ENCODE measurements at regions not wholly inside any gene's neighbourhood (a gene's known extent, or its start where the extent isn't known, plus 50 kb on each side); places are given as distances from the start of the nearest gene placed in this dataset.

GRCh38 chrX:117636826-117637225 is 479.8 kb downstream of the KLHL13 start (continued):
- TF ChIP-seq ZBTB44 (tag by site-specific recombination; IDR thresholded peaks at IDR 0.05): no peak

GRCh38 chrX:117633277-117633676 is 483.3 kb downstream of the KLHL13 start:
- Histone ChIP-seq H3K4me3 (ENCODE audit: low read depth, low read length) (no peak overlapping the region), H3K9me3 (ENCODE audit: control insufficient read depth, insufficient read depth, low read depth, low read length) (no peaks in the 10 kb centered on the region), H3K27ac (ENCODE audit: extremely low read depth, low read depth, low read length) (no peak overlapping the region), H3K4me1 (ENCODE audit: control insufficient read depth, insufficient read depth, low read length) (no peaks in the 10 kb centered on the region), H3K36me3 (ENCODE audit: control insufficient read depth in 2 of 2, insufficient read depth in 1 of 2, low read length in 2 of 2) (no peaks in the 10 kb centered on the region)
- CTCF ChIA-PET: no interaction called here
- POLR2A ChIA-PET: no interaction called here
- no peak for TF ChIP-seq ZNF416 (tag by site-specific recombination; IDR thresholded peaks at IDR 0.05)
- TF ChIP-seq ZNF621 (tag by site-specific recombination; IDR thresholded peaks at IDR 0.05): no peak
- TF ChIP-seq KLF10 (tag by site-specific recombination; IDR thresholded peaks at IDR 0.05): no peak
- no peak for TF ChIP-seq ZBTB10 (tag by site-specific recombination; IDR thresholded peaks at IDR 0.05)
- TF ChIP-seq PRDM1 (tag by site-specific recombination; IDR thresholded peaks at IDR 0.05): no peak
- no peak for TF ChIP-seq ELK4 (IDR thresholded peaks at IDR 0.05; ENCODE audit: borderline replicate concordance, low read depth, low read length)
- TF ChIP-seq ZNF362 (tag by site-specific recombination; IDR thresholded peaks at IDR 0.05): no peak
- no peak for TF ChIP-seq ZNF664 (tag by site-specific recombination; IDR thresholded peaks at IDR 0.05)
- no peak for TF ChIP-seq ZNF48 (tag by site-specific recombination; IDR thresholded peaks at IDR 0.05)
- no peak for TF ChIP-seq ZNF174 (tag by site-specific recombination; IDR thresholded peaks at IDR 0.05)
- no peak for TF ChIP-seq ZNF514 (tag by site-specific recombination; IDR thresholded peaks at IDR 0.05)
- TF ChIP-seq ZBTB6 (tag by site-specific recombination; IDR thresholded peaks at IDR 0.05): no peak
- TF ChIP-seq ZNF146 (tag by site-specific recombination; IDR thresholded peaks at IDR 0.05): no peak
- TF ChIP-seq MZF1 (tag by site-specific recombination; IDR thresholded peaks at IDR 0.05; ENCODE audit: borderline replicate concordance): no peak
- TF ChIP-seq ZNF624 (tag by site-specific recombination; IDR thresholded peaks at IDR 0.05): no peak
- TF ChIP-seq ZNF544 (tag by site-specific recombination; IDR thresholded peaks at IDR 0.05): no peak

- no peaks in the 10 kb centered on the region for H3K4me1 ChIP-seq (ENCODE audit: control insufficient read depth, insufficient read depth, low read length)
- H3K36me3 ChIP-seq (ENCODE audit: control insufficient read depth in 2 of 2, insufficient read depth in 1 of 2, low read length in 2 of 2): no peaks in the 10 kb centered on the region
- H3K9me3 ChIP-seq (ENCODE audit: control insufficient read depth, insufficient read depth, low read depth, low read length): no peaks in the 10 kb centered on the region
- POLR2A ChIA-PET: no interaction called here
- CTCF ChIA-PET: no interaction called here
- H3K4me3 ChIP-seq (ENCODE audit: low read depth, low read length): no peak overlapping the region
- H3K27ac ChIP-seq (ENCODE audit: extremely low read depth, low read depth, low read length): no peak overlapping the region
- TF ChIP-seq ZNF23 (tag by site-specific recombination; IDR thresholded peaks at IDR 0.05; ENCODE audit: borderline replicate concordance) (no peak), BCL6B (tag by site-specific recombination; IDR thresholded peaks at IDR 0.05) (no peak), ZNF394 (tag by site-specific recombination; IDR thresholded peaks at IDR 0.05; ENCODE audit: borderline replicate concordance) (no peak), KLF9 (tag by site-specific recombination; IDR thresholded peaks at IDR 0.05; ENCODE audit: low read depth) (no peak), PBX3 (CRISPR knock-in tag; IDR thresholded peaks at IDR 0.05) (no peak), REPIN1 (tag by site-specific recombination; IDR thresholded peaks at IDR 0.05; ENCODE audit: low read depth) (no peak), ZNF311 (tag by site-specific recombination; IDR thresholded peaks at IDR 0.05; ENCODE audit: borderline replicate concordance) (no peak), ZNF157 (tag by site-specific recombination; IDR thresholded peaks at IDR 0.05) (no peak), ZNF416 (tag by site-specific recombination; IDR thresholded peaks at IDR 0.05) (no peak)
These were observed 488.2 kb downstream of the KLHL13 start for GRCh38 chrX:117628381-117628780.

All from HEK293 (cell line).